22Rv1 (cell line): ENCODE measurements at regions not wholly inside any gene's neighbourhood (a gene's known extent, or its start where the extent isn't known, plus 50 kb on each side); places are given as distances from the start of the nearest gene placed in this dataset.

Experiments
- CTCF ChIP-seq: fragments of 450-650 bp; IDR thresholded peaks from 2 replicates; pipeline ENCODE4 v1.5.1; 2017; ENCODE audit warnings: mild to moderate bottlenecking
- ZFX ChIP-seq: fragments of 450-650 bp; IDR thresholded peaks from 2 replicates; pipeline ENCODE4 v1.6.1; 2017; ENCODE audit warnings: antibody characterized with exemption, borderline replicate concordance

DNA sequence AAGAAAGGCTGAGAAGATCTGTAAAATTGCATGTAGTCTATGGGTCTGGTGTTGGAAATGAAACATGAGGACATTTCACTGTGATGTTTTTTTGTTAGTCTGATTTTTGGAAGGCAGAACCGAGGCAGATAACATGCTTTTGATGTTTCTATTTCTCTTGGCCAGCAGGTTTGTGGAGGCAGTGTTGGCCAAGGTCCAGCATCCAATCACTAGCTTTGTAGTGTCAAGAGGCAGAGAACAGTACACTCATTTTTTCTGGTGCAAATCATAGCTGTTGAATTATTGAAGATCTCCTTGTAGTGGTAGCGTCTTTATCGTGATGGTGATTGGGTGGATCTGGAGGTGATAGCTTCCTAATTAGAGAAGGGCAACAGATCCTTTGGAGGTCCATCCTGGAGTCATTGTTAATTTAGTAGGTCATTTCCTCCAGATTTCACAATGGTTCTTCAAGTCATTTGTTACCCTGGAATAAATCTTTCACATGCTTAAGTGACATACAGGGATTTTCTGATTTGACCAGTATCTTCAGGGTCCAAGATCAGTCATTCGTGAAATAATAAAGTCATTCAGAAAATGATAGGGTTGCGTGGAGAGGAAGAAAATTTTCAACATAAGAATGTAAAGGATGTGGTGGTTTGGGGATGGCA, 252.4 kb upstream of the CPNE8 start:
- TF ChIP-seq CTCF (no peak), ZFX (no peak)
